ENCODE measurements at regions not wholly inside any gene's neighbourhood (a gene's known extent, or its start where the extent isn't known, plus 50 kb on each side); places are given as distances from the start of the nearest gene placed in this dataset.

- DNase-seq (ENCODE audit: low read depth): no peak
- no peak for TF ChIP-seq CTCF (IDR thresholded peaks at IDR 0.05; ENCODE audit: insufficient read depth, low read depth, low read length)
- H3K4me3 ChIP-seq (ENCODE audit: low read depth, low read length): no peak overlapping the region
These were observed 120.8 kb upstream of the DIO3 start for GRCh38 chr14:101440496-101440895.

GRCh38 chr14:101441710-101442109 is 119.6 kb upstream of the DIO3 start:
- no peak for DNase-seq (ENCODE audit: low read depth)
- TF ChIP-seq CTCF (IDR thresholded peaks at IDR 0.05; ENCODE audit: insufficient read depth, low read depth, low read length): no peak

GRCh38 chr14:101442451-101442850 is 118.8 kb upstream of the DIO3 start:
- TF ChIP-seq CTCF (IDR thresholded peaks at IDR 0.05; ENCODE audit: insufficient read depth, low read depth, low read length): no peak
- no peak for DNase-seq (ENCODE audit: low read depth)
- no peak overlapping the region for H3K4me3 ChIP-seq (ENCODE audit: low read depth, low read length)

More at GRCh38 chr14:101441710-101442109, 119.6 kb upstream of the DIO3 start:
- H3K4me3 ChIP-seq (ENCODE audit: low read depth, low read length): no peak overlapping the region

- DNase-seq (ENCODE audit: low read depth): peak; percentile 11
- no peak overlapping the region for H3K4me3 ChIP-seq (ENCODE audit: low read depth, low read length)
- no peak for TF ChIP-seq CTCF (IDR thresholded peaks at IDR 0.05; ENCODE audit: insufficient read depth, low read depth, low read length)
These were observed 117.2 kb upstream of the DIO3 start for GRCh38 chr14:101444116-101444515.

GRCh38 chr14:101445278-101445677 is 116.0 kb upstream of the DIO3 start:
- DNase-seq (ENCODE audit: low read depth): no peak
- no peak for TF ChIP-seq CTCF (IDR thresholded peaks at IDR 0.05; ENCODE audit: insufficient read depth, low read depth, low read length)
- no peak overlapping the region for H3K4me3 ChIP-seq (ENCODE audit: low read depth, low read length)

- DNase-seq (ENCODE audit: low read depth): no peak
- H3K4me3 ChIP-seq (ENCODE audit: low read depth, low read length): no peak overlapping the region
- no peak for TF ChIP-seq CTCF (IDR thresholded peaks at IDR 0.05; ENCODE audit: insufficient read depth, low read depth, low read length)
These were observed 114.8 kb upstream of the DIO3 start for GRCh38 chr14:101446387-101446969.

GRCh38 chr14:101449114-101449513 is 112.2 kb upstream of the DIO3 start:
- TF ChIP-seq CTCF (IDR thresholded peaks at IDR 0.05; ENCODE audit: insufficient read depth, low read depth, low read length): no peak

More at GRCh38 chr14:101449114-101449513, 112.2 kb upstream of the DIO3 start:
- H3K4me3 ChIP-seq (ENCODE audit: low read depth, low read length): no peak overlapping the region
- DNase-seq (ENCODE audit: low read depth): no peak
